NCI-H2196 (cell line): ENCODE measurements at regions not wholly inside any gene's neighbourhood (a gene's known extent, or its start where the extent isn't known, plus 50 kb on each side); places are given as distances from the start of the nearest gene placed in this dataset.

ENCODE experiments used
- DNase-seq: peaks from one replicate; lab custom pipeline; 2025; ENCODE audit not compliant: unreplicated experiment; lab: John Stamatoyannopoulos, UW

GRCh38 chr4:167475951-167476350, 241.7 kb upstream of the SPOCK3 start:
- DNase-seq = no peak

- DNase-seq = no peak
Measured at GRCh38 chr4:167492007-167492406, 257.7 kb upstream of the SPOCK3 start.

GRCh38 chr4:167509551-167509950, 275.3 kb upstream of the SPOCK3 start:
- no peak for DNase-seq

GRCh38 chr4:167524091-167524490, 289.8 kb upstream of the SPOCK3 start:
- DNase-seq = no peak

- no peak for DNase-seq
Measured at GRCh38 chr4:167537761-167538160, 303.5 kb upstream of the SPOCK3 start.

- DNase-seq = no peak
Measured at GRCh38 chr4:167541286-167541685, 307.0 kb upstream of the SPOCK3 start.

GRCh38 chr4:167544391-167544790, 310.1 kb upstream of the SPOCK3 start:
- no peak for DNase-seq

GRCh38 chr4:167550021-167550420, 315.7 kb upstream of the SPOCK3 start:
- DNase-seq = no peak

- no peak for DNase-seq
Measured at GRCh38 chr4:167555338-167556022, 321.2 kb upstream of the SPOCK3 start.

- DNase-seq = no peak
Measured at GRCh38 chr4:167578906-167579305, 344.6 kb upstream of the SPOCK3 start.

- DNase-seq = no peak
Measured at GRCh38 chr4:167581449-167581965, 347.2 kb upstream of the SPOCK3 start.

- no peak for DNase-seq
Measured at GRCh38 chr4:167587361-167587760, 353.1 kb upstream of the SPOCK3 start.

GRCh38 chr4:167595898-167596297, 361.6 kb upstream of the SPOCK3 start:
- no peak for DNase-seq

GRCh38 chr4:167602157-167602556, 367.9 kb upstream of the SPOCK3 start:
- no peak for DNase-seq

- DNase-seq = no peak
Measured at GRCh38 chr4:167606551-167606950, 372.3 kb upstream of the SPOCK3 start.

- no peak for DNase-seq
Measured at GRCh38 chr4:167613381-167613780, 379.1 kb upstream of the SPOCK3 start.

GRCh38 chr4:167614866-167615265, 380.6 kb upstream of the SPOCK3 start:
- DNase-seq = no peak

- DNase-seq = no peak
Measured at GRCh38 chr4:167616476-167616875, 382.2 kb upstream of the SPOCK3 start.

GRCh38 chr4:167622481-167623240, 388.4 kb upstream of the SPOCK3 start:
- peak; percentile 11 for DNase-seq

GRCh38 chr4:167623241-167623572, 388.9 kb upstream of the SPOCK3 start:
- DNase-seq = no peak

GRCh38 chr4:167629272-167629671, 395.0 kb upstream of the SPOCK3 start:
- DNase-seq = no peak

GRCh38 chr4:167642250-167642649, 408.0 kb upstream of the SPOCK3 start:
- no peak for DNase-seq
